ENCODE measurements at regions not wholly inside any gene's neighbourhood (a gene's known extent, or its start where the extent isn't known, plus 50 kb on each side); places are given as distances from the start of the nearest gene placed in this dataset.

GRCh38 chr20:12728782-12729181 is 280.0 kb upstream of the SPTLC3 start:
- H2BK20ac ChIP-seq (ENCODE audit: low read depth, low read length, poor library complexity, severe bottlenecking), result no peak overlapping the region

More at GRCh38 chr20:12728782-12729181, 280.0 kb upstream of the SPTLC3 start:
- no peak for DNase-seq
- peaks cover 0 to 9% of the 10 kb centered on the region in 2 experiments; a peak in 2 of 4 replicates for H3K4me1 Mint-ChIP-seq
- no peak overlapping the region for H2BK120ac ChIP-seq (ENCODE audit: low read depth, low read length, poor library complexity, severe bottlenecking)
- H3T11ph ChIP-seq (ENCODE audit: low read length), result no peak overlapping the region
- H4K5ac ChIP-seq (ENCODE audit: insufficient read length, low read depth, low read length), result no peak overlapping the region
- no peak overlapping the region for H3K4me3 Mint-ChIP-seq
- no peak overlapping the region for H3K14ac ChIP-seq (ENCODE audit: insufficient read depth, low read length)
- H2BK15ac ChIP-seq (ENCODE audit: low read depth, low read length), result no peak overlapping the region
- H3K56ac ChIP-seq (ENCODE audit: insufficient read length, low read depth, low read length), result no peak overlapping the region
- no peak overlapping the region for H3K9ac ChIP-seq (ENCODE audit: extremely low read depth, insufficient read length, low read length)
- H2AFZ ChIP-seq (ENCODE audit: low read length), result no peak overlapping the region
- no peaks in the 10 kb centered on the region for H3K36me3 Mint-ChIP-seq (ENCODE audit: insufficient read depth in 1 of 3, low read depth in 3 of 3)
- H3K9me3 ChIP-seq (ENCODE audit: control insufficient read depth, low read depth, low read length), result no peaks in the 10 kb centered on the region
- no peak overlapping the region for H2BK5ac ChIP-seq (ENCODE audit: insufficient read length, low read length)
- WGBS (ENCODE audit: extremely low coverage, insufficient read length, low lambda C conversion rate), result no CpG with 5 or more reads among the region's 3 CpGs
- H3K27me3 ChIP-seq (ENCODE audit: insufficient read depth, low read length), result no peaks in the 10 kb centered on the region
- no peak overlapping the region for H3K4ac ChIP-seq (ENCODE audit: low read depth, low read length)
- H3K79me1 ChIP-seq (ENCODE audit: insufficient read depth, low read depth, low read length, poor library complexity, severe bottlenecking), result no peaks in the 10 kb centered on the region
- H3K27me3 Mint-ChIP-seq (ENCODE audit: low read depth), result no peaks in the 10 kb centered on the region
- H2BK12ac ChIP-seq (ENCODE audit: insufficient read length, low read depth, low read length), result no peak overlapping the region
- no peak overlapping the region for H3K27ac ChIP-seq (ENCODE audit: insufficient read length, low read depth, low read length)
- H3K18ac ChIP-seq (ENCODE audit: insufficient read length, low read depth, low read length), result no peak overlapping the region
- no peak for TF ChIP-seq CTCF (conservative IDR thresholded peaks at IDR 0.05)
- H3K4me1 ChIP-seq (ENCODE audit: insufficient read depth, low read length), result peaks cover 2% of the 10 kb centered on the region; the same call in 1 of the 2 replicates
- H4K91ac ChIP-seq (ENCODE audit: insufficient read length, low read depth, low read length), result no peak overlapping the region
- H3K9me3 Mint-ChIP-seq, result no peaks in the 10 kb centered on the region; a peak in 1 of 5 replicates
- no peaks in the 10 kb centered on the region for H3K23me2 ChIP-seq (ENCODE audit: insufficient read length, low read depth, low read length, poor library complexity, severe bottlenecking)
- H2AK5ac ChIP-seq (ENCODE audit: insufficient read length, low read length), result no peak overlapping the region
- H4K20me1 ChIP-seq (ENCODE audit: control insufficient read depth, insufficient read depth, insufficient read length), result no peaks in the 10 kb centered on the region
- H3K27ac Mint-ChIP-seq, result peak overlapping the region in 1 of 3 experiments; percentile 22; a peak in 1 of 7 replicates
- no peaks in the 10 kb centered on the region for H3K79me2 ChIP-seq (ENCODE audit: insufficient read depth, low read length)
- no peak overlapping the region for H3K23ac ChIP-seq (ENCODE audit: insufficient read length, low read depth, low read length)
- no peak overlapping the region for H3K4me2 ChIP-seq (ENCODE audit: insufficient read depth, insufficient read length, low read length)
- H4K8ac ChIP-seq (replicated peaks; ENCODE audit: insufficient read length, low read depth, low read length), result no peak overlapping the region
